NT2/D1 (cell line): ENCODE measurements at regions not wholly inside any gene's neighbourhood (a gene's known extent, or its start where the extent isn't known, plus 50 kb on each side); places are given as distances from the start of the nearest gene placed in this dataset.

Experiments
- SUZ12 ChIP-seq: IDR thresholded peaks from 2 replicates; pipeline ENCODE4 v1.6.1; 2011; ENCODE audit not compliant: insufficient read length, insufficient read depth; ENCODE audit errors: extremely low read depth
- YY1 ChIP-seq: IDR thresholded peaks from 2 replicates; pipeline ENCODE4 v1.6.1; 2011; ENCODE audit not compliant: insufficient read length, insufficient read depth

GRCh38 chr15:66957431-66957720 is 108.0 kb upstream of the SMAD3 start:
- no peak for TF ChIP-seq YY1
- TF ChIP-seq SUZ12: no peak
